Stimulated activated effector memory CD8-positive, alpha-beta T cell treated with anti-CD3 and anti-CD28 coated beads, Interleukin-12 subunit alpha, Interleukin-12 subunit beta, amount 100 ng/mL, for 72 hours (primary cell): ENCODE measurements at regions not wholly inside any gene's neighbourhood (a gene's known extent, or its start where the extent isn't known, plus 50 kb on each side); places are given as distances from the start of the nearest gene placed in this dataset.

Experiments
- ATAC-seq: fragments of 150-1000 bp; cut with Tn5 transposase; 2 replicates; pipeline ENCODE4 v1.10.0; 2021
- DNase-seq, 2 donors: peaks; one replicate each; pipeline ENCODE4 v3.0.0; 2021 to 2022; ENCODE audit warnings: low spot score in 2 of 2
- H3K27ac Mint-ChIP-seq: one replicate; pipeline ENCODE4 v1.8.0; 2022; ENCODE audit warnings: mild to moderate bottlenecking, mixed read lengths
- H3K36me3 Mint-ChIP-seq: one replicate; pipeline ENCODE4 v1.8.0; 2022; ENCODE audit warnings: mild to moderate bottlenecking, mixed read lengths
- H3K4me1 Mint-ChIP-seq: one replicate; pipeline ENCODE4 v1.8.0; 2022; ENCODE audit warnings: mixed read lengths
- H3K4me3 Mint-ChIP-seq: one replicate; pipeline ENCODE4 v1.8.0; 2022; ENCODE audit warnings: mild to moderate bottlenecking, mixed read lengths
- H3K9me3 Mint-ChIP-seq: one replicate; pipeline ENCODE4 v1.8.0; 2022; ENCODE audit warnings: mixed read lengths

GRCh38 chr9:693201-694091 is 148.1 kb upstream of the DMRT1 start:
- DNase-seq: no peak
- Mint-ChIP-seq H3K27ac (no peak overlapping the region), H3K36me3 (no peaks in the 10 kb centered on the region), H3K4me3 (no peak overlapping the region), H3K9me3 (no peaks in the 10 kb centered on the region), H3K4me1 (no peaks in the 10 kb centered on the region)
- ATAC-seq: no peak

- no peaks in the 10 kb centered on the region for H3K4me1 Mint-ChIP-seq
- H3K9me3 Mint-ChIP-seq: no peaks in the 10 kb centered on the region
- DNase-seq: no peak
- H3K36me3 Mint-ChIP-seq: no peaks in the 10 kb centered on the region
- no peak overlapping the region for H3K27ac Mint-ChIP-seq
- H3K4me3 Mint-ChIP-seq: no peak overlapping the region
- no peak for ATAC-seq
These were observed 147.4 kb upstream of the DMRT1 start for GRCh38 chr9:694092-694402.

GRCh38 chr9:694403-695154 is 146.9 kb upstream of the DMRT1 start:
- ATAC-seq: no peak
- no peak overlapping the region for H3K27ac Mint-ChIP-seq
- H3K36me3 Mint-ChIP-seq: no peaks in the 10 kb centered on the region

GRCh38 chr9:695252-695651 is 146.2 kb upstream of the DMRT1 start:
- DNase-seq (no peak), ATAC-seq (no peak)
- Mint-ChIP-seq H3K27ac (no peak overlapping the region), H3K4me1 (no peaks in the 10 kb centered on the region), H3K9me3 (no peaks in the 10 kb centered on the region), H3K36me3 (no peaks in the 10 kb centered on the region), H3K4me3 (no peak overlapping the region)

More at GRCh38 chr9:694403-695154, 146.9 kb upstream of the DMRT1 start:
- no peak for DNase-seq
- Mint-ChIP-seq H3K9me3 (no peaks in the 10 kb centered on the region), H3K4me1 (no peaks in the 10 kb centered on the region), H3K4me3 (no peak overlapping the region)

- Mint-ChIP-seq H3K27ac (no peak overlapping the region), H3K4me1 (no peaks in the 10 kb centered on the region), H3K4me3 (no peak overlapping the region), H3K9me3 (no peaks in the 10 kb centered on the region), H3K36me3 (no peaks in the 10 kb centered on the region)
- ATAC-seq: no peak
- no peak for DNase-seq
These were observed 144.9 kb upstream of the DMRT1 start for GRCh38 chr9:696332-697323.

- no peak for DNase-seq
- H3K27ac Mint-ChIP-seq: no peak overlapping the region
These were observed 143.2 kb upstream of the DMRT1 start for GRCh38 chr9:698276-698675.

GRCh38 chr9:698954-699353 is 142.5 kb upstream of the DMRT1 start:
- H3K4me3 Mint-ChIP-seq: no peak overlapping the region
- ATAC-seq: no peak
- H3K9me3 Mint-ChIP-seq: no peaks in the 10 kb centered on the region
- no peak for DNase-seq
- no peaks in the 10 kb centered on the region for H3K36me3 Mint-ChIP-seq
- no peaks in the 10 kb centered on the region for H3K4me1 Mint-ChIP-seq
- H3K27ac Mint-ChIP-seq: no peak overlapping the region

More at GRCh38 chr9:698276-698675, 143.2 kb upstream of the DMRT1 start:
- ATAC-seq: no peak
- Mint-ChIP-seq H3K36me3 (no peaks in the 10 kb centered on the region), H3K9me3 (no peaks in the 10 kb centered on the region), H3K4me3 (no peak overlapping the region), H3K4me1 (no peaks in the 10 kb centered on the region)

GRCh38 chr9:699396-699795 is 142.1 kb upstream of the DMRT1 start:
- no peak overlapping the region for H3K4me3 Mint-ChIP-seq
- ATAC-seq (no peak), DNase-seq (no peak)
- H3K36me3 Mint-ChIP-seq: no peaks in the 10 kb centered on the region
- no peaks in the 10 kb centered on the region for H3K9me3 Mint-ChIP-seq
- no peak overlapping the region for H3K27ac Mint-ChIP-seq
- no peaks in the 10 kb centered on the region for H3K4me1 Mint-ChIP-seq

- H3K4me1 Mint-ChIP-seq: no peaks in the 10 kb centered on the region
- no peak for ATAC-seq
- no peaks in the 10 kb centered on the region for H3K36me3 Mint-ChIP-seq
- H3K9me3 Mint-ChIP-seq: no peaks in the 10 kb centered on the region
- DNase-seq: no peak
- no peak overlapping the region for H3K27ac Mint-ChIP-seq
- no peak overlapping the region for H3K4me3 Mint-ChIP-seq
These were observed 140.9 kb upstream of the DMRT1 start for GRCh38 chr9:700365-701282.

GRCh38 chr9:703392-703791 is 138.1 kb upstream of the DMRT1 start:
- peaks cover 8% of the 10 kb centered on the region for H3K4me1 Mint-ChIP-seq
- H3K4me3 Mint-ChIP-seq: no peak overlapping the region

GRCh38 chr9:706073-706472 is 135.4 kb upstream of the DMRT1 start:
- DNase-seq: no peak
- Mint-ChIP-seq H3K4me1 (peaks cover 8% of the 10 kb centered on the region), H3K9me3 (no peaks in the 10 kb centered on the region), H3K27ac (no peak overlapping the region), H3K4me3 (peak overlapping the region; percentile 76), H3K36me3 (no peaks in the 10 kb centered on the region)
- no peak for ATAC-seq

More at GRCh38 chr9:703392-703791, 138.1 kb upstream of the DMRT1 start:
- Mint-ChIP-seq H3K36me3 (no peaks in the 10 kb centered on the region), H3K9me3 (no peaks in the 10 kb centered on the region), H3K27ac (no peak overlapping the region)
- DNase-seq (no peak), ATAC-seq (no peak)

GRCh38 chr9:706606-707459 is 134.7 kb upstream of the DMRT1 start:
- no peaks in the 10 kb centered on the region for H3K36me3 Mint-ChIP-seq
- H3K4me3 Mint-ChIP-seq: peak overlapping the region; percentile 76
- no peaks in the 10 kb centered on the region for H3K9me3 Mint-ChIP-seq
- peak overlapping the region; percentile 57 for H3K27ac Mint-ChIP-seq
- ATAC-seq: peak; percentile 80
- peaks cover 8% of the 10 kb centered on the region for H3K4me1 Mint-ChIP-seq
- peak; percentile 2 to 53 for DNase-seq

GRCh38 chr9:708182-708550 is 133.3 kb upstream of the DMRT1 start:
- H3K9me3 Mint-ChIP-seq: no peaks in the 10 kb centered on the region
- peaks cover 8% of the 10 kb centered on the region for H3K4me1 Mint-ChIP-seq
- no peaks in the 10 kb centered on the region for H3K36me3 Mint-ChIP-seq
- no peak for DNase-seq
- H3K4me3 Mint-ChIP-seq: no peak overlapping the region
- no peak overlapping the region for H3K27ac Mint-ChIP-seq
- ATAC-seq: no peak
